Activated T-helper 1 cell treated with anti-CD3 and anti-CD28 coated beads, Interleukin-12 subunit alpha, Interleukin-12 subunit beta, Interleukin-2, Interleukin-4 antibody, amounts not matched to agents 30 ng/mL and 10 ng/mL and 1 ng/mL, durations not matched to agents 14 hours and 24 hours and 36 hours (primary cell): ENCODE measurements at regions not wholly inside any gene's neighbourhood (a gene's known extent, or its start where the extent isn't known, plus 50 kb on each side); places are given as distances from the start of the nearest gene placed in this dataset.
"Not testable (repeated sequence)": the region's sequence is repeated elsewhere in the genome, so short reads cannot be mapped to it uniquely, and the experiment has no call there.

Source experiments
- DNase-seq: peaks from one replicate; pipeline ENCODE4 v3.0.0; 2021; ENCODE audit warnings: low spot score
- H3K27ac Mint-ChIP-seq: one replicate; pipeline ENCODE4 v1.8.0; 2021; ENCODE audit warnings: mild to moderate bottlenecking, mixed read lengths
- H3K27me3 Mint-ChIP-seq: one replicate; pipeline ENCODE4 v1.8.0; 2022; ENCODE audit warnings: mild to moderate bottlenecking, moderate library complexity, mixed read lengths; ENCODE audit not compliant: insufficient read depth
- H3K36me3 Mint-ChIP-seq: one replicate; pipeline ENCODE4 v1.8.0; 2021; ENCODE audit warnings: low read depth, mixed read lengths
- H3K4me1 Mint-ChIP-seq: one replicate; pipeline ENCODE4 v1.8.0; 2021; ENCODE audit warnings: low read depth, mixed read lengths
- H3K4me3 Mint-ChIP-seq: one replicate; pipeline ENCODE4 v1.8.0; 2021; ENCODE audit warnings: mild to moderate bottlenecking, moderate library complexity, mixed read lengths
- H3K9me3 Mint-ChIP-seq: one replicate; pipeline ENCODE4 v1.8.0; 2021; ENCODE audit warnings: mixed read lengths
- intact Hi-C: fragments of 100-400 bp; cut with micrococcal nuclease; formaldehyde crosslinking; loops from one replicate; pipeline ENCODE4 v1.15.1; 2024

GRCh38 chr6:156686301-156686994, 90.7 kb upstream of the ARID1B start:
- Mint-ChIP-seq H3K27ac (peak overlapping the region; percentile 83), H3K9me3 (no peaks in the 10 kb centered on the region), H3K36me3 (no peaks in the 10 kb centered on the region), H3K4me1 (peaks cover 27% of the 10 kb centered on the region), H3K27me3 (peaks cover 8% of the 10 kb centered on the region), H3K4me3 (peak overlapping the region; percentile 92)
- intact Hi-C loops: loop anchor here (1.0 to 10.0 kb wide), 10 partner anchors 34 to 1372 kb away; partner anchors contain the start of gene TFB1M
- DNase-seq: no peak

DNA sequence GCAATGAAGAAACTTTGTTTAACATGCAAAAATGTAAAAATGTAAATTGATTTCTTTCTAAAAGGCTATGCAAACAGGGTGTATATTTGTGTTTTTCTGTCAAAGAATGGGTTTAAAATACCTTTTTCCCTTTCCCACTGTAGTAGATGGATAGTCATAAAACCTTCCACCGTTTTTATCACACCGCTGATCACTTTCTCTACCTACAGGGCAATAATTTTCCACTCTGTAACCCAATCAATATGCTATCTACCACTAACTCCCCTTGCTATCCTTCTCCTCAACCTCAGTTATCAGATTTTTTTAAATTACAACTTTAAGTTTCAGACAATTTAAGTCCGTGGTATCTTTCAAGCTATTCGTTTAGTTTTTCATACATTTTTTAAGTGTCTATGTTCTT, 91.4 kb upstream of the ARID1B start:
- DNase-seq: no peak
- Mint-ChIP-seq H3K9me3 (no peaks in the 10 kb centered on the region), H3K36me3 (no peaks in the 10 kb centered on the region), H3K4me1 (peaks cover 27% of the 10 kb centered on the region), H3K27me3 (peaks cover 8% of the 10 kb centered on the region), H3K27ac (no peak overlapping the region), H3K4me3 (peak overlapping the region; percentile 92)
- intact Hi-C loops: loop anchor here (1.0 to 10.0 kb wide), 11 partner anchors 34 to 1953 kb away; partner anchors contain the start of genes SCAF8 and TFB1M

DNA sequence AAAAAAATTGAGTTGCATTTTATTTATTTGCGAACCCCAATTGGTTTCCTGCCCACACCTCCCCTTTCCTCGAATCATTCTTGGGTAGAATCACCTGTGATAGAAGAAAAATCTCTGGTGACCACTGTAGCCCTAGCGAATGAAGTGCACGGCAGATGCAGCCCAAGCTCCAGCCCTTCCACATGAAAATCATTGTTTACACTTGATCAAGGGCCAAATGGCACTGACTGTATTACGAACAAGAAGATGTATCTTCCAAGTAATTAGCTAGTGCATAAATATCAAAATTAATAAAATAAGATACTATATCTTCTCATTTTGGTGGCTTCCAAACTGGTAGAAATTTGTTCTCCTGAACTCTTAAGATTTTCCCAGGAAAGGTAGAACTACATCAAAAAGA, 93.4 kb upstream of the ARID1B start:
- Mint-ChIP-seq H3K36me3 (no peaks in the 10 kb centered on the region), H3K27me3 (peaks cover 8% of the 10 kb centered on the region), H3K4me1 (peaks cover 25% of the 10 kb centered on the region), H3K9me3 (no peaks in the 10 kb centered on the region), H3K4me3 (no peak overlapping the region), H3K27ac (no peak overlapping the region)
- intact Hi-C loops: loop anchor here (2.0 to 10.0 kb wide), 3 partner anchors 271 to 1951 kb away; partner anchors contain the start of gene SCAF8
- DNase-seq: no peak

- Mint-ChIP-seq H3K4me1 (no peaks in the 10 kb centered on the region), H3K27me3 (peaks cover 10% of the 10 kb centered on the region), H3K36me3 (no peaks in the 10 kb centered on the region), H3K27ac (no peak overlapping the region), H3K4me3 (no peak overlapping the region), H3K9me3 (peaks cover 20% of the 10 kb centered on the region)
- DNase-seq: no peak
- intact Hi-C loops: no loop called here
Observed at GRCh38 chr6:156676721-156677120, 100.5 kb upstream of the ARID1B start.

DNA sequence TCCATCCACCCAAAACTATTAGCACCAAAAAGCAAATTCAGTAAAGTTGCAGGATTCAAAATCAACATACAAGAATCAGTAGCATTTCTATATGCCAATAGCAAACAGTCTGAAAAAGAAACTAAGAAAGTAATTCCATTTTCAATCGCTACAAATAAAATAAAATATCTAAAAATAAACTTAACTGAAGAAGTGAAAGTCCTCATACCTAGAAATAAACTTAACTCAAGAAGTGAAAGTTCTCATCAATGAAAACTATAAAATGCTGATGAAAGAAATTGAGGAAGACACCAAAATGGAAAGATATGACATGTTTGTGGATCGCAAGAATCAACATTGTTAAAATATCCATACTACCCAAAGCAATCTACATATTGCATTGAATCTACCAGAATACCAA, 103.0 kb upstream of the ARID1B start:
- Mint-ChIP-seq H3K9me3 (peaks cover 22% of the 10 kb centered on the region), H3K27ac (no peak overlapping the region), H3K4me3 (no peak overlapping the region), H3K36me3 (no peaks in the 10 kb centered on the region), H3K27me3 (peaks cover 9% of the 10 kb centered on the region), H3K4me1 (no peaks in the 10 kb centered on the region)
- no peak for DNase-seq
- intact Hi-C loops: no loop called here

GRCh38 chr6:156670097-156670496, 107.1 kb upstream of the ARID1B start:
- H3K27ac Mint-ChIP-seq, DNase-seq, intact Hi-C loops, H3K4me3 Mint-ChIP-seq, H3K36me3 Mint-ChIP-seq, H3K4me1 Mint-ChIP-seq: not testable (repeated sequence)
- H3K27me3 Mint-ChIP-seq: peaks cover 13% of the 10 kb centered on the region
- H3K9me3 Mint-ChIP-seq: peaks cover 17% of the 10 kb centered on the region

GRCh38 chr6:156662025-156662445, 115.1 kb upstream of the ARID1B start:
- Mint-ChIP-seq H3K27ac (no peak overlapping the region), H3K36me3 (no peaks in the 10 kb centered on the region), H3K9me3 (no peaks in the 10 kb centered on the region), H3K4me1 (peaks cover 14% of the 10 kb centered on the region), H3K4me3 (no peak overlapping the region), H3K27me3 (peaks cover 10% of the 10 kb centered on the region)
- intact Hi-C loops: no loop called here
- DNase-seq: no peak

DNA sequence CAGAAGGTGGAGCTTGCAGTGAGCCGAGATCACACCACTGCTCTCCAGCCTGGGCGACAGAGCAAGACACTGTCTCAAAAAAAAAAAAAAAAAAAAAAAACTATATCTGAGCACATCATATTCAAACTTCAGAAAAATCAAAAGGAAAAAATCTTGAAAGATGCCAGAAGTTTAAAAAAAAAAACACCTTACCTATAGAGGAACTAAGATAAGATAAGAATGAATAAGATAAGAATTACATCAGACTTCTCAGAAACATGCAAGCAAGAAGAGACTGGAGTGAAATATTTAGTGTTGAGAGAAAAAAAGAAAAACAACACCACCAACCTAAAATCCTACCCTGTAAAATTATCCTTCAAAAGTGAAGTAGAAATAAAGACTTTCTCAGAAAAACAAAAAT, 116.8 kb upstream of the ARID1B start:
- H3K27me3 Mint-ChIP-seq: peaks cover 7% of the 10 kb centered on the region
- peaks cover 14% of the 10 kb centered on the region for H3K4me1 Mint-ChIP-seq
- no peak overlapping the region for H3K27ac Mint-ChIP-seq
- intact Hi-C loops: no loop called here
- no peak overlapping the region for H3K4me3 Mint-ChIP-seq
- H3K9me3 Mint-ChIP-seq: no peaks in the 10 kb centered on the region
- DNase-seq: no peak
- no peaks in the 10 kb centered on the region for H3K36me3 Mint-ChIP-seq

DNA sequence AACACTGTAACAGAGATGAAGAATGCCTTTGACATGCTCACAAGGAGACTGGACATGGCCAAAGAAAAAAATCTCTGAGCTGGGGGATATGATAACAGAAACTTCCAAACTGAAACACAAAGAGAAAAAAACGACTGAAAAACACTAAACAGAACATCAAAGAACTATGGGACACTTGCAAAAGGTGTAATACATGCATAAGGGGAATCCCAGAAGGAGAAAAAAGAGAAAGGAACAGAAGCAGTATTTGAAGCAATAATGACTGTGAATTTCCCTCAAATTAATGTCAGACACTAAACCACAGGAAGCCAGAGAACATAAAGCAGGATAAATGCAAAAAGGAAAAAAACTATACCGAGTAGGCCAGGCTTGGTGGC, 117.4 kb upstream of the ARID1B start:
- Mint-ChIP-seq H3K36me3 (no peaks in the 10 kb centered on the region), H3K27me3 (peaks cover 7% of the 10 kb centered on the region), H3K4me1 (peaks cover 14% of the 10 kb centered on the region), H3K27ac (no peak overlapping the region), H3K4me3 (no peak overlapping the region), H3K9me3 (no peaks in the 10 kb centered on the region)
- DNase-seq: no peak
- intact Hi-C loops: no loop called here

GRCh38 chr6:156658966-156659821, 118.0 kb upstream of the ARID1B start:
- Mint-ChIP-seq H3K36me3 (no peaks in the 10 kb centered on the region), H3K27me3 (peaks cover 4% of the 10 kb centered on the region), H3K4me1 (peaks cover 14% of the 10 kb centered on the region), H3K4me3 (no peak overlapping the region), H3K9me3 (no peaks in the 10 kb centered on the region), H3K27ac (no peak overlapping the region)
- DNase-seq: no peak
- intact Hi-C loops: no loop called here

DNA sequence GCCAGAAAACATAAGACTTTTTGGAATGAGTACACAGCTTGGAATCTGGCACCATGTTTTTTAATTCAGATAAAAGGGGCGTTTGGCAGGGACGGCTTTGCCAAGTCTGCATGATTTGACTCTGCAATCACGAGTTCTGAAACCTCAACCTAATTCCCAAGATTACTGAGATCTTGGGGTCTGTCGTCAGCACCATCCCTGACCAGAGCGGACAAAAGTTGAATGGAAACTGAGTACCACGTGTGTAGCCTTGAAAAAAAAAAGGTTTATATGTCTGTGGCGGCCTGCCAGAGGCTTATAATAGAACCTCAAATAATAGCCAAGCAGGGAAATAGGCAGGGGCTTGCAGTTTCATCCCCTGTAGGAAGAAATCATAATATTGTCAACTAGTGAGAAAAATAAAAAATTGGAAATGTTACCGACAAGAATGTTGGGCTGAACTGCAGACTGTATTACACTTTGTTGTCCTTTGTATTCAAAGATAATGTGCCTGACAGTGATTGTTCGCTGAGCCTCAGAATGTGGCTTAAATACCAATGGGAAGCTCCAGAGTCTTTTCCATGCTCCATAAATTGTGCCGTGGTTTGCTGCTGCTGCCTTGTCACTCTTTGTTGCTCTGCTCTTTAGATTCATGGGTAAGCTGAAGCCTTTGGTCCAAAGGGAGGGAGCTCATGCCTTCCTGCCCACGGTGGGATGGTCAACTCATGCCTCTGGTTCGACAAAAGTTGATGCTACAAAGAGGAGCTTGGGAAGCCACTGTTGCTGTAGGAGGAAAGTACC, 118.8 kb upstream of the ARID1B start:
- DNase-seq: no peak
- Mint-ChIP-seq H3K27ac (no peak overlapping the region), H3K4me3 (no peak overlapping the region), H3K4me1 (peaks cover 14% of the 10 kb centered on the region), H3K36me3 (no peaks in the 10 kb centered on the region), H3K27me3 (peaks cover 4% of the 10 kb centered on the region), H3K9me3 (no peaks in the 10 kb centered on the region)
- intact Hi-C loops: no loop called here

DNA sequence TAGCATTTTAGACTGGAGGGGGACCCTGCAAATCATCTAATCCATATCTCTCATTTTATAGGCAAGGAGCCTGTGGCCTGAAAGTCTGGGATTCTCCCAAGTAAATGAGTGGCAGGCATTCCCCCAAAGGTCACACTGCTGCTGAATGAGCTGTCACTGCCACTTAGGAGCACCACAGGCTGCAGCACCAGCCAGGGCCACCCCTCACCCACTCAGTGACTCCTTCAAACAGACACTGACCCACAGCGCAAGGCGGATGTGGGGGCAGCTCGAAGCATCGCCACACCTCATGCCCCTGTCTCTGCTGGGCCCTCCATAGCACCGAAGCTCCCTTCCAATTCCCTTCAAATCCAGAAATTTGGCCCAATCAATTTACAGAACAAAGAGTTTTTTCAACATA, 119.9 kb upstream of the ARID1B start:
- H3K4me3 Mint-ChIP-seq: no peak overlapping the region
- no peaks in the 10 kb centered on the region for H3K36me3 Mint-ChIP-seq
- H3K9me3 Mint-ChIP-seq: no peaks in the 10 kb centered on the region
- DNase-seq: no peak
- H3K27ac Mint-ChIP-seq: no peak overlapping the region
- intact Hi-C loops: no loop called here
- H3K27me3 Mint-ChIP-seq: peaks cover 7% of the 10 kb centered on the region
- H3K4me1 Mint-ChIP-seq: peaks cover 14% of the 10 kb centered on the region
